ENCODE measurements at regions not wholly inside any gene's neighbourhood (a gene's known extent, or its start where the extent isn't known, plus 50 kb on each side); places are given as distances from the start of the nearest gene placed in this dataset.

DNA sequence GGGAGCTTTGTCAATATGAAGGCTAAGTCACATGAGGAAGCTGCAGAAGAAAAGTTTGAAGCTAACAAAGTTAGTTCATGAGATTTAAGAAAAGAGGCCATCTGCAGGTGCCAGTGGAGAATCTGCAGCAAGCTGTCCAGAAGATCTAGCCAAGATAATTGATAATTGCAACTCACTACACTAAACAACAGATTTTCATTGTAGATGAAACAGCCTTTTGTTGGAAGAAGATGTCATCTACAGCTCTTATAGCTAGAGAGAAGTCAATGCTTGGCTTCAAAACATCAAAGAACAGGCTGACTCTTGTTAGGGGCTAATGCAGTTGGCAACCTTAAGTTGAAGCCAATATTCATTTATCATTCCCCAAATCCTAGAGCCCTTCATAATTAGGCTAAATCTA lies 83.7 kb downstream of the RIN2 start:
- TF ChIP-seq POLR2A (IDR thresholded peaks at IDR 0.05; ENCODE audit: insufficient read depth in 1 of 2, low read depth in 2 of 2, low read length in 2 of 2), result no peak
- TF ChIP-seq MXI1 (IDR thresholded peaks at IDR 0.05; ENCODE audit: borderline replicate concordance, low read depth, low read length), result no peak
- TF ChIP-seq, protein P1, sequence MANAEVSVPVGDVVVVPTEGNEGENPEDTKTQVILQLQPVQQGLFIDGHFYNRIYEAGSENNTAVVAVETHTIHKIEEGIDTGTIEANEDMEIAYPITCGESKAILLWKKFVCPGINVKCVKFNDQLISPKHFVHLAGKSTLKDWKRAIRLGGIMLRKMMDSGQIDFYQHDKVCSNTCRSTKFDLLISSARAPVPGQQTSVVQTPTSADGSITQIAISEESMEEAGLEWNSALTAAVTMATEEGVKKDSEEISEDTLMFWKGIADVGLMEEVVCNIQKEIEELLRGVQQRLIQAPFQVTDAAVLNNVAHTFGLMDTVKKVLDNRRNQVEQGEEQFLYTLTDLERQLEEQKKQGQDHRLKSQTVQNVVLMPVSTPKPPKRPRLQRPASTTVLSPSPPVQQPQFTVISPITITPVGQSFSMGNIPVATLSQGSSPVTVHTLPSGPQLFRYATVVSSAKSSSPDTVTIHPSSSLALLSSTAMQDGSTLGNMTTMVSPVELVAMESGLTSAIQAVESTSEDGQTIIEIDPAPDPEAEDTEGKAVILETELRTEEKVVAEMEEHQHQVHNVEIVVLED (CRISPR knock-in tag; IDR thresholded peaks at IDR 0.05; ENCODE audit: borderline replicate concordance), result no peak
- TF ChIP-seq ZNF510 (CRISPR knock-in tag; IDR thresholded peaks at IDR 0.05; ENCODE audit: low read depth), result no peak
- TF ChIP-seq POLR2AphosphoS5 (IDR thresholded peaks at IDR 0.05; ENCODE audit: low read depth, low read length), result no peak
- no peak for TF ChIP-seq ZNF335 (CRISPR knock-in tag; IDR thresholded peaks at IDR 0.05)
- TF ChIP-seq, protein P2, sequence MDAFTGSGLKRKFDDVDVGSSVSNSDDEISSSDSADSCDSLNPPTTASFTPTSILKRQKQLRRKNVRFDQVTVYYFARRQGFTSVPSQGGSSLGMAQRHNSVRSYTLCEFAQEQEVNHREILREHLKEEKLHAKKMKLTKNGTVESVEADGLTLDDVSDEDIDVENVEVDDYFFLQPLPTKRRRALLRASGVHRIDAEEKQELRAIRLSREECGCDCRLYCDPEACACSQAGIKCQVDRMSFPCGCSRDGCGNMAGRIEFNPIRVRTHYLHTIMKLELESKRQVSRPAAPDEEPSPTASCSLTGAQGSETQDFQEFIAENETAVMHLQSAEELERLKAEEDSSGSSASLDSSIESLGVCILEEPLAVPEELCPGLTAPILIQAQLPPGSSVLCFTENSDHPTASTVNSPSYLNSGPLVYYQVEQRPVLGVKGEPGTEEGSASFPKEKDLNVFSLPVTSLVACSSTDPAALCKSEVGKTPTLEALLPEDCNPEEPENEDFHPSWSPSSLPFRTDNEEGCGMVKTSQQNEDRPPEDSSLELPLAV (CRISPR knock-in tag; conservative IDR thresholded peaks at IDR 0.05; ENCODE audit: low read depth), result no peak
- no peak for TF ChIP-seq ARHGAP35 (CRISPR knock-in tag; IDR thresholded peaks at IDR 0.05; ENCODE audit: borderline replicate concordance)
- no peak for TF ChIP-seq KDM1A (CRISPR knock-in tag; IDR thresholded peaks at IDR 0.05)
- TF ChIP-seq, protein P3, sequence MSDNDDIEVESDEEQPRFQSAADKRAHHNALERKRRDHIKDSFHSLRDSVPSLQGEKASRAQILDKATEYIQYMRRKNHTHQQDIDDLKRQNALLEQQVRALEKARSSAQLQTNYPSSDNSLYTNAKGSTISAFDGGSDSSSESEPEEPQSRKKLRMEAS (IDR thresholded peaks at IDR 0.05), result no peak
- TF ChIP-seq, protein P4, sequence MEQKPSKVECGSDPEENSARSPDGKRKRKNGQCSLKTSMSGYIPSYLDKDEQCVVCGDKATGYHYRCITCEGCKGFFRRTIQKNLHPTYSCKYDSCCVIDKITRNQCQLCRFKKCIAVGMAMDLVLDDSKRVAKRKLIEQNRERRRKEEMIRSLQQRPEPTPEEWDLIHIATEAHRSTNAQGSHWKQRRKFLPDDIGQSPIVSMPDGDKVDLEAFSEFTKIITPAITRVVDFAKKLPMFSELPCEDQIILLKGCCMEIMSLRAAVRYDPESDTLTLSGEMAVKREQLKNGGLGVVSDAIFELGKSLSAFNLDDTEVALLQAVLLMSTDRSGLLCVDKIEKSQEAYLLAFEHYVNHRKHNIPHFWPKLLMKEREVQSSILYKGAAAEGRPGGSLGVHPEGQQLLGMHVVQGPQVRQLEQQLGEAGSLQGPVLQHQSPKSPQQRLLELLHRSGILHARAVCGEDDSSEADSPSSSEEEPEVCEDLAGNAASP (CRISPR knock-in tag; IDR thresholded peaks at IDR 0.05; ENCODE audit: borderline replicate concordance), result no peak
- TF ChIP-seq SMAD3 (CRISPR knock-in tag; IDR thresholded peaks at IDR 0.05), result no peak
- no peak for TF ChIP-seq NR1H2 (CRISPR knock-in tag; IDR thresholded peaks at IDR 0.05; ENCODE audit: borderline replicate concordance, low read depth)

Data from HepG2 (cell line).